Kidney epithelial cell (primary cell): ENCODE measurements at regions not wholly inside any gene's neighbourhood (a gene's known extent, or its start where the extent isn't known, plus 50 kb on each side); places are given as distances from the start of the nearest gene placed in this dataset.

ENCODE experiments used
- DNase-seq: peaks from one replicate; pipeline ENCODE4 v3.0.0-alpha.2; 2010; ENCODE audit warnings: low read depth
- H3K27me3 ChIP-seq: 2 replicates; pipeline ENCODE4 v1.6.0; 2011; ENCODE audit warnings: low read length; ENCODE audit not compliant: control insufficient read depth, insufficient read depth
- H3K36me3 ChIP-seq: 2 replicates; pipeline ENCODE4 v1.5.1; 2011; ENCODE audit warnings: low read length; ENCODE audit not compliant: control insufficient read depth, insufficient read depth
- H3K4me3 ChIP-seq: 2 replicates; pipeline ENCODE4 v1.5.1; 2011; ENCODE audit warnings: low read depth, mild to moderate bottlenecking, control low read depth, low read length
- CTCF ChIP-seq: IDR thresholded peaks from 2 replicates; pipeline ENCODE4 v1.5.1; 2011; ENCODE audit warnings: mild to moderate bottlenecking, moderate library complexity, low read length, control low read depth, inconsistent platforms; ENCODE audit not compliant: insufficient read depth, poor library complexity, severe bottlenecking

- Histone ChIP-seq H3K36me3 (no peaks in the 10 kb centered on the region), H3K27me3 (no peaks in the 10 kb centered on the region), H3K4me3 (no peak overlapping the region)
- TF ChIP-seq CTCF, result no peak
- no peak for DNase-seq
These were observed 198.0 kb upstream of the PFN2 start for GRCh38 chr3:150168698-150169097.

- Histone ChIP-seq H3K36me3 (no peaks in the 10 kb centered on the region), H3K27me3 (no peaks in the 10 kb centered on the region), H3K4me3 (no peak overlapping the region)
- no peak for DNase-seq
- no peak for TF ChIP-seq CTCF
These were observed 194.8 kb upstream of the PFN2 start for GRCh38 chr3:150165396-150166094.

- no peak for DNase-seq
- Histone ChIP-seq H3K27me3 (no peaks in the 10 kb centered on the region), H3K4me3 (no peak overlapping the region), H3K36me3 (no peaks in the 10 kb centered on the region)
- no peak for TF ChIP-seq CTCF
These were observed 190.3 kb upstream of the PFN2 start for GRCh38 chr3:150161011-150161410.

- H3K4me3 ChIP-seq, result no peak overlapping the region
- no peak for TF ChIP-seq CTCF
- H3K36me3 ChIP-seq, result no peaks in the 10 kb centered on the region
- no peak for DNase-seq
- H3K27me3 ChIP-seq, result no peaks in the 10 kb centered on the region
These were observed 188.4 kb upstream of the PFN2 start for GRCh38 chr3:150158943-150159625.

GRCh38 chr3:150152567-150152966, 181.9 kb upstream of the PFN2 start:
- DNase-seq, result no peak
- H3K27me3 ChIP-seq, result no peaks in the 10 kb centered on the region
- no peak overlapping the region for H3K4me3 ChIP-seq
- no peak for TF ChIP-seq CTCF
- no peaks in the 10 kb centered on the region for H3K36me3 ChIP-seq
